WTC11 (cell line): ENCODE measurements at regions not wholly inside any gene's neighbourhood (a gene's known extent, or its start where the extent isn't known, plus 50 kb on each side); places are given as distances from the start of the nearest gene placed in this dataset.

ENCODE experiments used
- ATAC-seq: fragments of 200-7000 bp; cut with Tn5 transposase; 2 replicates; pipeline ENCODE4 v1.10.0; 2021; ENCODE audit warnings: mild to moderate bottlenecking, moderate library complexity
- CTCF ChIA-PET: fragments of 300-600 bp; sonication (Branson Sonifier 250); formaldehyde crosslinking; loops from one replicate; lab custom pipeline; 2021; ENCODE audit warnings: antibody characterized with exemption; lab: Charles Lee
- POLR2A ChIA-PET: fragments of 350-600 bp; sonication (Branson Sonifier 250); formaldehyde crosslinking; loops from one replicate; lab custom pipeline; 2021; ENCODE audit warnings: antibody characterized with exemption; lab: Charles Lee
- DNase-seq: peaks from one replicate; pipeline ENCODE4 v3.0.0; 2021; ENCODE audit warnings: low spot score
- H3K27ac Mint-ChIP-seq: 2 replicates; pipeline ENCODE4 v1.8.0; 2021; ENCODE audit warnings: mixed read lengths
- H3K27me3 Mint-ChIP-seq: 2 replicates; pipeline ENCODE4 v1.8.0; 2021; ENCODE audit warnings: low read depth, mild to moderate bottlenecking, moderate library complexity, mixed read lengths
- H3K36me3 Mint-ChIP-seq: 2 replicates; pipeline ENCODE4 v1.8.0; 2021; ENCODE audit warnings: mixed read lengths
- H3K4me1 Mint-ChIP-seq: 2 replicates; pipeline ENCODE4 v1.8.0; 2022; ENCODE audit warnings: mixed read lengths
- H3K4me3 Mint-ChIP-seq: 2 replicates; pipeline ENCODE4 v1.8.0; 2021; ENCODE audit warnings: mild to moderate bottlenecking, moderate library complexity, mixed read lengths
- H3K9me3 Mint-ChIP-seq: 2 replicates; pipeline ENCODE4 v1.8.0; 2021; ENCODE audit warnings: mixed read lengths
- CBFB ChIP-seq: sonication (generic); formaldehyde crosslinking; IDR thresholded peaks from 2 replicates; pipeline ENCODE4 v1.8.1; 2022; ENCODE audit warnings: mild to moderate bottlenecking, low read depth, missing genetic modification reagents
- CREB1 ChIP-seq: sonication (generic); formaldehyde crosslinking; IDR thresholded peaks from 2 replicates; pipeline ENCODE4 v1.8.0; 2023; ENCODE audit warnings: mild to moderate bottlenecking, missing genetic modification reagents
- E2F1 ChIP-seq: sonication (generic); formaldehyde crosslinking; IDR thresholded peaks from 2 replicates; pipeline ENCODE4 v1.8.0; 2022; ENCODE audit warnings: mild to moderate bottlenecking, missing genetic modification reagents
- E2F4 ChIP-seq: sonication (generic); formaldehyde crosslinking; IDR thresholded peaks from 2 replicates; pipeline ENCODE4 v1.8.1; 2022; ENCODE audit warnings: low read depth, mild to moderate bottlenecking, moderate library complexity, missing genetic modification reagents, borderline replicate concordance
- ELF4 ChIP-seq: sonication (generic); formaldehyde crosslinking; IDR thresholded peaks from 2 replicates; pipeline ENCODE4 v1.8.1; 2022; ENCODE audit warnings: low read depth, mild to moderate bottlenecking, moderate library complexity, missing genetic modification reagents
- ESRRA ChIP-seq: sonication (generic); formaldehyde crosslinking; IDR thresholded peaks from 2 replicates; pipeline ENCODE4 v1.8.1; 2022; ENCODE audit warnings: mild to moderate bottlenecking, missing genetic modification reagents, borderline replicate concordance
- ETV6 ChIP-seq: sonication (generic); formaldehyde crosslinking; IDR thresholded peaks from 2 replicates; pipeline ENCODE4 v1.8.1; 2022; ENCODE audit warnings: mild to moderate bottlenecking, missing genetic modification reagents
- FOXJ3 ChIP-seq: sonication (generic); formaldehyde crosslinking; IDR thresholded peaks from 2 replicates; pipeline ENCODE4 v1.9.0; 2021; ENCODE audit warnings: missing genetic modification reagents, mild to moderate bottlenecking, borderline replicate concordance
- FOXP1 ChIP-seq: sonication (generic); formaldehyde crosslinking; IDR thresholded peaks from 2 replicates; pipeline ENCODE4 v1.8.0; 2022; ENCODE audit warnings: missing genetic modification reagents, mild to moderate bottlenecking, moderate library complexity, borderline replicate concordance
- GTF2I ChIP-seq: fragments of 250-450 bp; sonication (Bioruptor Pico); conservative IDR thresholded peaks from 2 replicates; pipeline ENCODE4 v1.4.0; 2021; ENCODE audit warnings: mild to moderate bottlenecking
- MYBL2 ChIP-seq: sonication (generic); formaldehyde crosslinking; IDR thresholded peaks from 2 replicates; pipeline ENCODE4 v1.8.1; 2023; ENCODE audit warnings: mild to moderate bottlenecking, moderate library complexity, missing genetic modification reagents
- NFATC4 ChIP-seq: fragments of 250-450 bp; sonication (Bioruptor Pico); IDR thresholded peaks from 2 replicates; pipeline ENCODE4 v1.9.0; 2021; ENCODE audit warnings: mild to moderate bottlenecking
- NFYB ChIP-seq: sonication (generic); formaldehyde crosslinking; conservative IDR thresholded peaks from 2 replicates; pipeline ENCODE4 v1.8.0; 2022; ENCODE audit warnings: low read depth, missing genetic modification reagents
- NR2C2 ChIP-seq: sonication (generic); formaldehyde crosslinking; IDR thresholded peaks from 2 replicates; pipeline ENCODE4 v1.8.0; 2022; ENCODE audit warnings: mild to moderate bottlenecking, missing genetic modification reagents
- SOX15 ChIP-seq: fragments of 250-450 bp; sonication (Bioruptor Pico); IDR thresholded peaks from 2 replicates; pipeline ENCODE4 v1.9.0; 2021; ENCODE audit warnings: mild to moderate bottlenecking
- TP53 ChIP-seq: sonication (generic); formaldehyde crosslinking; IDR thresholded peaks from 2 replicates; pipeline ENCODE4 v1.8.1; 2023; ENCODE audit warnings: mild to moderate bottlenecking, missing genetic modification reagents
- ZNF671 ChIP-seq: fragments of 250-450 bp; sonication (Bioruptor Pico); IDR thresholded peaks from 2 replicates; pipeline ENCODE4 v1.8.0; 2021; ENCODE audit warnings: mild to moderate bottlenecking
- ZSCAN18 ChIP-seq: fragments of 250-450 bp; sonication (Bioruptor Pico); IDR thresholded peaks from 2 replicates; pipeline ENCODE4 v2.1.2; 2022; ENCODE audit warnings: mild to moderate bottlenecking, moderate library complexity
- TF ChIP-seq, protein P1 (sequence below): fragments of 250-450 bp; sonication (Bioruptor Pico); IDR thresholded peaks from 2 replicates; pipeline ENCODE4 v1.9.0; 2021; ENCODE audit warnings: mild to moderate bottlenecking
- TF ChIP-seq, protein P2 (sequence below): fragments of 250-450 bp; sonication (Bioruptor Pico); IDR thresholded peaks from 2 replicates; pipeline ENCODE4 v1.9.0; 2021; ENCODE audit warnings: mild to moderate bottlenecking, borderline replicate concordance
- TF ChIP-seq, protein P3 (sequence below): sonication (generic); formaldehyde crosslinking; IDR thresholded peaks from 2 replicates; pipeline ENCODE4 v1.8.1; 2023; ENCODE audit warnings: mild to moderate bottlenecking, missing genetic modification reagents, borderline replicate concordance

GRCh38 chr18:78580835-78581339 is 398.7 kb upstream of the SALL3 start:
- POLR2A ChIA-PET = no interaction called here
- Mint-ChIP-seq H3K4me1 (no peaks in the 10 kb centered on the region), H3K27ac (no peak overlapping the region)
- TF ChIP-seq ETV6 = no peak
- no peak for TF ChIP-seq CBFB (CRISPR knock-in tag)
- no peak for TF ChIP-seq NR2C2 (CRISPR knock-in tag)
- TF ChIP-seq, protein P1, sequence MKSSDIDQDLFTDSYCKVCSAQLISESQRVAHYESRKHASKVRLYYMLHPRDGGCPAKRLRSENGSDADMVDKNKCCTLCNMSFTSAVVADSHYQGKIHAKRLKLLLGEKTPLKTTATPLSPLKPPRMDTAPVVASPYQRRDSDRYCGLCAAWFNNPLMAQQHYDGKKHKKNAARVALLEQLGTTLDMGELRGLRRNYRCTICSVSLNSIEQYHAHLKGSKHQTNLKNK (CRISPR knock-in tag) = no peak
- TF ChIP-seq, all 79 proteins: peak for 0
- H3K27me3 Mint-ChIP-seq = peaks cover 8% of the 10 kb centered on the region; the same call in 1 of the 2 replicates
- peaks cover 26% of the 10 kb centered on the region for H3K36me3 Mint-ChIP-seq
- no peak for DNase-seq
- no peak overlapping the region for H3K4me3 Mint-ChIP-seq
- CTCF ChIA-PET = interaction anchor here (1.2 kb wide), 1 partner anchor 9 kb away, joined by 4 read pairs; no protein-coding TSS in a partner anchor
- H3K9me3 Mint-ChIP-seq = peaks cover 39% of the 10 kb centered on the region
- no peak for ATAC-seq

DNA sequence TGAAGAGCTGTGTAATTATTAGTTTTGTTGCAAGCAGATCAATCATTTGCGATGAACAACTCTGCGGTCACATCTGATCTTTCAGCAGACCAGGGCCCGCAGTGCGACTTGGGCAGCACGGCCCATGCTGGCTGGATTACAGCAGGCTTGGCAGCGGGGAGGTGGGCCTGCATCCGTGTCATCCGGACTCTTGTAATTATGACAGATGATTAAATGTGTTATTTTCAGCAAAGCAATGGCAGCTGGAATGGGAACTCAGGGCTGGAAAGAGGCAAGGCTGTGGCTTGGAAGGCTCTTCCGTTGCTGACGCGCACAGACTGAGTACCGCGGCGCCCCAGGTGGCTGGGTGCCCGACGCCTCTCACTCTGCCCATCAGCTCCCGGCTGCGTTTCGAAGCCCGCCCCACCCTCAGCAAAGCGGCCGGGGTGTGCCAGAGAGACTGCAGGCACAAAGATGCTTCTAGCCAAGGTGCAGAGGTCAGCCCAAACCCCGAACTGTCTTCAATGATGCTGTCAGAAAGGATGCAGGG is 397.4 kb upstream of the SALL3 start:
- POLR2A ChIA-PET = no interaction called here

More for the DNA sequence above, 397.4 kb upstream of the SALL3 start:
- H3K27me3 Mint-ChIP-seq = peaks cover 8% of the 10 kb centered on the region; the same call in 1 of the 2 replicates
- no peak overlapping the region for H3K27ac Mint-ChIP-seq
- ATAC-seq (no peak), DNase-seq (no peak)
- no peaks in the 10 kb centered on the region for H3K4me1 Mint-ChIP-seq
- CTCF ChIA-PET = no interaction called here
- peaks cover 24% of the 10 kb centered on the region for H3K36me3 Mint-ChIP-seq
- TF ChIP-seq ZNF671 (CRISPR knock-in tag) = no peak
- no peak for TF ChIP-seq NFATC4 (CRISPR knock-in tag)
- TF ChIP-seq ELF4 (CRISPR knock-in tag) = no peak
- TF ChIP-seq FOXP1 = no peak
- TF ChIP-seq CREB1 (CRISPR knock-in tag) = no peak
- no peak for TF ChIP-seq SOX15 (CRISPR knock-in tag)
- no peak for TF ChIP-seq NFYB (CRISPR knock-in tag)
- TF ChIP-seq FOXJ3 (CRISPR knock-in tag) = no peak
- TF ChIP-seq E2F1 (CRISPR knock-in tag) = no peak
- no peak for TF ChIP-seq ESRRA
- TF ChIP-seq, protein P2, sequence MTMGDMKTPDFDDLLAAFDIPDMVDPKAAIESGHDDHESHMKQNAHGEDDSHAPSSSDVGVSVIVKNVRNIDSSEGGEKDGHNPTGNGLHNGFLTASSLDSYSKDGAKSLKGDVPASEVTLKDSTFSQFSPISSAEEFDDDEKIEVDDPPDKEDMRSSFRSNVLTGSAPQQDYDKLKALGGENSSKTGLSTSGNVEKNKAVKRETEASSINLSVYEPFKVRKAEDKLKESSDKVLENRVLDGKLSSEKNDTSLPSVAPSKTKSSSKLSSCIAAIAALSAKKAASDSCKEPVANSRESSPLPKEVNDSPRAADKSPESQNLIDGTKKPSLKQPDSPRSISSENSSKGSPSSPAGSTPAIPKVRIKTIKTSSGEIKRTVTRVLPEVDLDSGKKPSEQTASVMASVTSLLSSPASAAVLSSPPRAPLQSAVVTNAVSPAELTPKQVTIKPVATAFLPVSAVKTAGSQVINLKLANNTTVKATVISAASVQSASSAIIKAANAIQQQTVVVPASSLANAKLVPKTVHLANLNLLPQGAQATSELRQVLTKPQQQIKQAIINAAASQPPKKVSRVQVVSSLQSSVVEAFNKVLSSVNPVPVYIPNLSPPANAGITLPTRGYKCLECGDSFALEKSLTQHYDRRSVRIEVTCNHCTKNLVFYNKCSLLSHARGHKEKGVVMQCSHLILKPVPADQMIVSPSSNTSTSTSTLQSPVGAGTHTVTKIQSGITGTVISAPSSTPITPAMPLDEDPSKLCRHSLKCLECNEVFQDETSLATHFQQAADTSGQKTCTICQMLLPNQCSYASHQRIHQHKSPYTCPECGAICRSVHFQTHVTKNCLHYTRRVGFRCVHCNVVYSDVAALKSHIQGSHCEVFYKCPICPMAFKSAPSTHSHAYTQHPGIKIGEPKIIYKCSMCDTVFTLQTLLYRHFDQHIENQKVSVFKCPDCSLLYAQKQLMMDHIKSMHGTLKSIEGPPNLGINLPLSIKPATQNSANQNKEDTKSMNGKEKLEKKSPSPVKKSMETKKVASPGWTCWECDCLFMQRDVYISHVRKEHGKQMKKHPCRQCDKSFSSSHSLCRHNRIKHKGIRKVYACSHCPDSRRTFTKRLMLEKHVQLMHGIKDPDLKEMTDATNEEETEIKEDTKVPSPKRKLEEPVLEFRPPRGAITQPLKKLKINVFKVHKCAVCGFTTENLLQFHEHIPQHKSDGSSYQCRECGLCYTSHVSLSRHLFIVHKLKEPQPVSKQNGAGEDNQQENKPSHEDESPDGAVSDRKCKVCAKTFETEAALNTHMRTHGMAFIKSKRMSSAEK = no peak
- no peak for TF ChIP-seq TP53 (CRISPR knock-in tag)
- TF ChIP-seq MYBL2 = no peak
- no peak for TF ChIP-seq ZSCAN18 (CRISPR knock-in tag)
- no peak for TF ChIP-seq E2F4
- TF ChIP-seq, protein P3, sequence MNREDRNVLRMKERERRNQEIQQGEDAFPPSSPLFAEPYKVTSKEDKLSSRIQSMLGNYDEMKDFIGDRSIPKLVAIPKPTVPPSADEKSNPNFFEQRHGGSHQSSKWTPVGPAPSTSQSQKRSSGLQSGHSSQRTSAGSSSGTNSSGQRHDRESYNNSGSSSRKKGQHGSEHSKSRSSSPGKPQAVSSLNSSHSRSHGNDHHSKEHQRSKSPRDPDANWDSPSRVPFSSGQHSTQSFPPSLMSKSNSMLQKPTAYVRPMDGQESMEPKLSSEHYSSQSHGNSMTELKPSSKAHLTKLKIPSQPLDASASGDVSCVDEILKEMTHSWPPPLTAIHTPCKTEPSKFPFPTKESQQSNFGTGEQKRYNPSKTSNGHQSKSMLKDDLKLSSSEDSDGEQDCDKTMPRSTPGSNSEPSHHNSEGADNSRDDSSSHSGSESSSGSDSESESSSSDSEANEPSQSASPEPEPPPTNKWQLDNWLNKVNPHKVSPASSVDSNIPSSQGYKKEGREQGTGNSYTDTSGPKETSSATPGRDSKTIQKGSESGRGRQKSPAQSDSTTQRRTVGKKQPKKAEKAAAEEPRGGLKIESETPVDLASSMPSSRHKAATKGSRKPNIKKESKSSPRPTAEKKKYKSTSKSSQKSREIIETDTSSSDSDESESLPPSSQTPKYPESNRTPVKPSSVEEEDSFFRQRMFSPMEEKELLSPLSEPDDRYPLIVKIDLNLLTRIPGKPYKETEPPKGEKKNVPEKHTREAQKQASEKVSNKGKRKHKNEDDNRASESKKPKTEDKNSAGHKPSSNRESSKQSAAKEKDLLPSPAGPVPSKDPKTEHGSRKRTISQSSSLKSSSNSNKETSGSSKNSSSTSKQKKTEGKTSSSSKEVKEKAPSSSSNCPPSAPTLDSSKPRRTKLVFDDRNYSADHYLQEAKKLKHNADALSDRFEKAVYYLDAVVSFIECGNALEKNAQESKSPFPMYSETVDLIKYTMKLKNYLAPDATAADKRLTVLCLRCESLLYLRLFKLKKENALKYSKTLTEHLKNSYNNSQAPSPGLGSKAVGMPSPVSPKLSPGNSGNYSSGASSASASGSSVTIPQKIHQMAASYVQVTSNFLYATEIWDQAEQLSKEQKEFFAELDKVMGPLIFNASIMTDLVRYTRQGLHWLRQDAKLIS = no peak
- no peak for TF ChIP-seq GTF2I (CRISPR knock-in tag)
- peaks cover 30% of the 10 kb centered on the region for H3K9me3 Mint-ChIP-seq
- H3K4me3 Mint-ChIP-seq = no peak overlapping the region
